ENCODE measurements at regions not wholly inside any gene's neighbourhood (a gene's known extent, or its start where the extent isn't known, plus 50 kb on each side); places are given as distances from the start of the nearest gene placed in this dataset.
A peak's percentile ranks its signal among the peaks of the same experiment; 100 is the strongest.
"Not testable (repeated sequence)": the region's sequence is repeated elsewhere in the genome, so short reads cannot be mapped to it uniquely, and the experiment has no call there.

DNA sequence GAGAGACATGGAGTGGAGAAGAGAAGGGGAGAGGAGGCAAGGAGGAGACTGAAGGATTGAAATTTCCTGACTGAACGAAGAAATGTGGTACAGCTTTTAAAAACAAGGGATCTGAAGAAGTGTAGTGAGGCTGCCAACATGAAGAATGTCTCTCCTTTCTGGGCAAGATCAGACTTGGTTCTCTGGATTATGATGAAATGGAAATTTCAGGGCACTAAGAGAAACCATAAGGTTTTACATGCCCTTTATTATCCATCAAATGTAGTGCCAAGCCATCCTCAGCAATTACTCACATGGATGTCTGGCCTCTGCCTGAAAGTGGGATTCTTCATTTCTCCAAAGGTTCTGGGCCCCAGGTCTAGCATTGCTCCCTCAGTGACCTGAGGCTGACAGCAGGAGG, 77.6 kb upstream of the CCDC80 start:
- DNase-seq (ENCODE audit: extremely low read depth, low read depth), result no peak
- TF ChIP-seq, protein P1, sequence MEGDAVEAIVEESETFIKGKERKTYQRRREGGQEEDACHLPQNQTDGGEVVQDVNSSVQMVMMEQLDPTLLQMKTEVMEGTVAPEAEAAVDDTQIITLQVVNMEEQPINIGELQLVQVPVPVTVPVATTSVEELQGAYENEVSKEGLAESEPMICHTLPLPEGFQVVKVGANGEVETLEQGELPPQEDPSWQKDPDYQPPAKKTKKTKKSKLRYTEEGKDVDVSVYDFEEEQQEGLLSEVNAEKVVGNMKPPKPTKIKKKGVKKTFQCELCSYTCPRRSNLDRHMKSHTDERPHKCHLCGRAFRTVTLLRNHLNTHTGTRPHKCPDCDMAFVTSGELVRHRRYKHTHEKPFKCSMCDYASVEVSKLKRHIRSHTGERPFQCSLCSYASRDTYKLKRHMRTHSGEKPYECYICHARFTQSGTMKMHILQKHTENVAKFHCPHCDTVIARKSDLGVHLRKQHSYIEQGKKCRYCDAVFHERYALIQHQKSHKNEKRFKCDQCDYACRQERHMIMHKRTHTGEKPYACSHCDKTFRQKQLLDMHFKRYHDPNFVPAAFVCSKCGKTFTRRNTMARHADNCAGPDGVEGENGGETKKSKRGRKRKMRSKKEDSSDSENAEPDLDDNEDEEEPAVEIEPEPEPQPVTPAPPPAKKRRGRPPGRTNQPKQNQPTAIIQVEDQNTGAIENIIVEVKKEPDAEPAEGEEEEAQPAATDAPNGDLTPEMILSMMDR (IDR thresholded peaks at IDR 0.05; ENCODE audit: low read depth, low read length), result no peak

- TF ChIP-seq, protein P1 (IDR thresholded peaks at IDR 0.05; ENCODE audit: low read depth, low read length), result no peak
- DNase-seq (ENCODE audit: extremely low read depth, low read depth), result no peak
These were observed 69.0 kb upstream of the CCDC80 start for GRCh38 chr3:112709911-112710310.

GRCh38 chr3:112699436-112699978, 58.6 kb upstream of the CCDC80 start:
- DNase-seq (ENCODE audit: extremely low read depth, low read depth), result no peak
- TF ChIP-seq, protein P1 (IDR thresholded peaks at IDR 0.05; ENCODE audit: low read depth, low read length), result no peak

DNA sequence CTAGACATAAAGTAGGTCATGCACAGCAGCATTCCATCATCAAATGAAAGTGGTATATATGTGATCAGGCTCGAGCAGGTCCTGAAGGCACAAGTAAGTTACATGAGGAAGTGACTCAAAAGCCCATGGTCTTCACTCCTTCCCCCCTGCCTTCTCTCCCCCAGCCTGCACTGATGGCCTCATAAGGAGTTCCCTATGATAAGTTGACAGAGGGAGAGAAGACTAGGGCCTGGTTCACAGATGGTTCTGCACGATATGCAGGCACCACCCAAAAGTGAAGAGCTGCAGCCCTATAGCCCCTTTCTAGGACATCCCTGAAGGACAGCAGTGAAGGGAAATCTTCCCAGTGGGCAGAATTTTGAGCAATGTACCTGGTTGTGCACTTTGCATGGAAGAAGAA, 57.5 kb upstream of the CCDC80 start:
- DNase-seq (ENCODE audit: extremely low read depth, low read depth), result not testable (repeated sequence)

GRCh38 chr3:112696244-112696643, 55.3 kb upstream of the CCDC80 start:
- DNase-seq (ENCODE audit: extremely low read depth, low read depth), result not testable (repeated sequence)

- TF ChIP-seq, protein P1 (IDR thresholded peaks at IDR 0.05; ENCODE audit: low read depth, low read length), result peak; percentile 20
- not testable (repeated sequence) for DNase-seq (ENCODE audit: extremely low read depth, low read depth)
These were observed 54.6 kb upstream of the CCDC80 start for GRCh38 chr3:112695377-112696108.

- not testable (repeated sequence) for DNase-seq (ENCODE audit: extremely low read depth, low read depth)
These were observed 54.0 kb upstream of the CCDC80 start for GRCh38 chr3:112694906-112695305.

- TF ChIP-seq, protein P1 (IDR thresholded peaks at IDR 0.05; ENCODE audit: low read depth, low read length), result no peak
- no peak for DNase-seq (ENCODE audit: extremely low read depth, low read depth)
These were observed 52.2 kb upstream of the CCDC80 start for GRCh38 chr3:112693186-112693585.

Measured in AG09319 (cell line).